PC-9 (cell line): ENCODE measurements at regions not wholly inside any gene's neighbourhood (a gene's known extent, or its start where the extent isn't known, plus 50 kb on each side); places are given as distances from the start of the nearest gene placed in this dataset.

Experiments
- EZH2 ChIP-seq: fragments of 200-600 bp; sonication (generic); IDR thresholded peaks from 2 replicates; pipeline ENCODE4 v1.8.0; 2017; ENCODE audit warnings: antibody characterized with exemption, low read depth
- TF ChIP-seq, protein P1 (sequence below): fragments of 200-600 bp; sonication (generic); conservative IDR thresholded peaks from 2 replicates; pipeline ENCODE4 v1.6.1; 2017; ENCODE audit warnings: mixed run types, antibody characterized with exemption, mild to moderate bottlenecking, moderate library complexity

DNA sequence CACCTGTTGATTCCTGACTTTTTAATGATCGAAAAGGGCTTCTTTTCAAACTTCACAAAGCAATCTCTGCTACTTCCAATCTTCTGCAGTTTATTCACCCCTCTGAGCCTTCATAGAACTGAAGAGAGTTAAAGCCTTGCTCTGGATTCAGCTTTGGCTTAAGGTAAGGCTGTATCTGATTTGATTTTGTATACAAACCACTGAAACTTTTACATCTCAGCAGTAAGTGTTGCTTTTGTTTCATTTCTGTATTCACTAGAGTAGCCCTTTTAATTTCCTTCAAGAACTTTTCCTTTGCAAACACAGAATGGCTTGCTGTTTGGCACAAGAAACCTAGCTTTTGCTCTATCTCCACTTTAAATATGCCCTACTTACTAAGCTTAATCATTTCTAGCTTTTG lies 1193.0 kb upstream of the GBE1 start:
- TF ChIP-seq, protein P1, sequence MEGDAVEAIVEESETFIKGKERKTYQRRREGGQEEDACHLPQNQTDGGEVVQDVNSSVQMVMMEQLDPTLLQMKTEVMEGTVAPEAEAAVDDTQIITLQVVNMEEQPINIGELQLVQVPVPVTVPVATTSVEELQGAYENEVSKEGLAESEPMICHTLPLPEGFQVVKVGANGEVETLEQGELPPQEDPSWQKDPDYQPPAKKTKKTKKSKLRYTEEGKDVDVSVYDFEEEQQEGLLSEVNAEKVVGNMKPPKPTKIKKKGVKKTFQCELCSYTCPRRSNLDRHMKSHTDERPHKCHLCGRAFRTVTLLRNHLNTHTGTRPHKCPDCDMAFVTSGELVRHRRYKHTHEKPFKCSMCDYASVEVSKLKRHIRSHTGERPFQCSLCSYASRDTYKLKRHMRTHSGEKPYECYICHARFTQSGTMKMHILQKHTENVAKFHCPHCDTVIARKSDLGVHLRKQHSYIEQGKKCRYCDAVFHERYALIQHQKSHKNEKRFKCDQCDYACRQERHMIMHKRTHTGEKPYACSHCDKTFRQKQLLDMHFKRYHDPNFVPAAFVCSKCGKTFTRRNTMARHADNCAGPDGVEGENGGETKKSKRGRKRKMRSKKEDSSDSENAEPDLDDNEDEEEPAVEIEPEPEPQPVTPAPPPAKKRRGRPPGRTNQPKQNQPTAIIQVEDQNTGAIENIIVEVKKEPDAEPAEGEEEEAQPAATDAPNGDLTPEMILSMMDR = no peak
- no peak for TF ChIP-seq EZH2
